ENCODE measurements at regions not wholly inside any gene's neighbourhood (a gene's known extent, or its start where the extent isn't known, plus 50 kb on each side); places are given as distances from the start of the nearest gene placed in this dataset.

DNA sequence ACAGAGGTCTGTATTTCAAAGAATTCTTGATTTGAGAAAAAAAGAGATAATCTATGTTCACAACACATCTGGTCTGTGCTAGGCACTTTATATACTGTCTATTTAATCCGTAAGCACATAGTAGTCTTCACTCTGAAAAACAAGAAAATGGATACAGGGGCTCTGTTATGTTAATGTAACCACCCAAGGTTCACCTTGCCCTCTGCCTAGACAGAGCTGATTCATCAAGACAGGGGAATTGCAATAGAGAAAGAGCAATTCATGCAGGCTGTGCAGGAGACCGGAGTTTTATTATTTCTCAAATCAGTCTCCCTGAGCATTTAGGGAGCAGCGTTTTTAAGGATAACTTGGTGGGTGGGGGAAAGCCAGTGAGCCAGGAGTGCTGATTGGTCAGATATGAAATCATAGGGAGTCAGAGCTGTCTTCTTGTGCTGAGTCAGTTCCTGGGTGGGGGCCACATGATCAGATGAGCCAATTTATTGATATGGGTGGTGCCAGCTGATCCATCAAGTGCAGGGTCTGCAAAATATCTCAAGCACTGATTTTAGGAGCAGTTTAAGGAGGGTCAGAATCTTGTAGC is 92.9 kb upstream of the TNIP3 start:
- TF ChIP-seq EZH2 (optimal IDR thresholded peaks at IDR 0.05; ENCODE audit: low read depth, low read length), result no peak
- TF ChIP-seq, protein P1, sequence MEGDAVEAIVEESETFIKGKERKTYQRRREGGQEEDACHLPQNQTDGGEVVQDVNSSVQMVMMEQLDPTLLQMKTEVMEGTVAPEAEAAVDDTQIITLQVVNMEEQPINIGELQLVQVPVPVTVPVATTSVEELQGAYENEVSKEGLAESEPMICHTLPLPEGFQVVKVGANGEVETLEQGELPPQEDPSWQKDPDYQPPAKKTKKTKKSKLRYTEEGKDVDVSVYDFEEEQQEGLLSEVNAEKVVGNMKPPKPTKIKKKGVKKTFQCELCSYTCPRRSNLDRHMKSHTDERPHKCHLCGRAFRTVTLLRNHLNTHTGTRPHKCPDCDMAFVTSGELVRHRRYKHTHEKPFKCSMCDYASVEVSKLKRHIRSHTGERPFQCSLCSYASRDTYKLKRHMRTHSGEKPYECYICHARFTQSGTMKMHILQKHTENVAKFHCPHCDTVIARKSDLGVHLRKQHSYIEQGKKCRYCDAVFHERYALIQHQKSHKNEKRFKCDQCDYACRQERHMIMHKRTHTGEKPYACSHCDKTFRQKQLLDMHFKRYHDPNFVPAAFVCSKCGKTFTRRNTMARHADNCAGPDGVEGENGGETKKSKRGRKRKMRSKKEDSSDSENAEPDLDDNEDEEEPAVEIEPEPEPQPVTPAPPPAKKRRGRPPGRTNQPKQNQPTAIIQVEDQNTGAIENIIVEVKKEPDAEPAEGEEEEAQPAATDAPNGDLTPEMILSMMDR (IDR thresholded peaks at IDR 0.05; ENCODE audit: low read length), result no peak

All from MM.1S (cell line).